ENCODE measurements at regions not wholly inside any gene's neighbourhood (a gene's known extent, or its start where the extent isn't known, plus 50 kb on each side); places are given as distances from the start of the nearest gene placed in this dataset.

DNA sequence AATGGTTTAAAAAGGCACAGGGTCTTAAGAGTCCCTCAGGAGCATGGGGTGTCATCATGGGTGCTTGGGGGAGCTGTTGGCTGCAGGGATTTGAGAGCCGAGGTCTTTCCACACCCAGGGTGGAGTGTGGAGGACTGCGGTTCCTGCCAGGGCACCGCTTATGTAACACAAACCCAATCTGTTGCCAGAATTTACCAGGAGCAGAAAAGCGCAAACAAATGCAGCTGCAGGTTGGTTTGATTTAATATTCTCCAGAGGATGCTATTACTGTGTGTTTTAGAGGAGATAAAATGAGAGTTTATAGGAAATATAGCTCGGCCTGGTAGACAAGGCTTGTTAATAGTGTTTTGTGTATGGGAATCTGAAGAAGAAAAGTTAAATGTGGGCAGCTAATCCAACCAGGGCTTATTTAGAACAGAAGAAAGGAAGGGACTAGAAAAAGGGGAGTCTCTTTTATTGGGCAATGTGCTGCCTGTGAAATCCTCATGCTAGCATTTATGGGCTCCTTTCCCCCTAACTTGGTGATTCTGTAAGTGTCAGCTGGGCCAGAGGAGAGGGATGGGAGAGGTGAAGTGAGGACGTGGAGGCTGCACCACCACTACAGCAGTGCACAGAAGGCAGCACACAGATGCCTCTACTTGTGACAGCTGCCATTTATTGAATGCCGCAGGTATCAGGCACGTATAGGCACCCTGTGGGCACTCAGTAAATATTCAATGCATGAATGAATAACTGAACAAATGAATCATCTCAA is 174.7 kb downstream of the KATNIP start:
- no peak for DNase-seq
- no peak for TF ChIP-seq POLR2A (IDR thresholded peaks at IDR 0.05; ENCODE audit: low read length)
- no peak for TF ChIP-seq GATA1 (IDR thresholded peaks at IDR 0.05; ENCODE audit: low read depth, low read length)

- TF ChIP-seq GATA1 (IDR thresholded peaks at IDR 0.05; ENCODE audit: low read depth, low read length) (no peak), POLR2A (IDR thresholded peaks at IDR 0.05; ENCODE audit: low read length) (no peak)
- DNase-seq: no peak
Measured at GRCh38 chr16:27725236-27726000, 175.5 kb downstream of the KATNIP start.

DNA sequence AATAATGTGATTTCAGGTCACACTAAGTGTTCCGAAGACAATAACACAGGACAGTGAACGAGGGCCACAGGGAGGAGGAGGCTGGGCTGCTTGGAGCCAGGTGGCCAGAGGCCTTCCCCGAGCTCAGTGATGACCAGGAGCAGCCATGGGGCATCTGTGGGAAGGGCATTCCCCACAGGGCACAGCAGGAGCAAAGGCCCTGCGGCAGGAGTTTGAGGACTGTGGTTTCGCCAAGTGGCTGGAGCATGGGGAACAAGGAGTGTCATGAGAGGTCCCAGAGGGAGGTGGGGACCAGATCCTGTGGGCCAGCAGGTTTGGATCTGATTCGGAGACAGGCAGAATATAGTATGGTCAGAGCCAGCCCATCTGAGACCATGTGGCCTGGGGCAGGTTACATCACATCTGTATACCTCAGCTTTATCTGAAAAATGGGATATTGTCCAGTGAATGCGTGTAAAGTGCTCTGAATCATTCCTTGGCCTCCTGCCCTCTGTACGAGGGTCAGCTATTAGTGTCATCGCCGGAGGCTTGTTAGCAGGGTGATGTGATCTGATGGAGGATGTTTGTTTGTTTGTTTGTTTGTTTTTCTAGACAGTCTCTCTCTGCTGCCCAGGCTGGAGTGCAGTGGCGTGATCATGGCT is 176.8 kb downstream of the KATNIP start:
- no peak for DNase-seq
- no peak for TF ChIP-seq POLR2A (IDR thresholded peaks at IDR 0.05; ENCODE audit: low read length)
- no peak for TF ChIP-seq GATA1 (IDR thresholded peaks at IDR 0.05; ENCODE audit: low read depth, low read length)

DNA sequence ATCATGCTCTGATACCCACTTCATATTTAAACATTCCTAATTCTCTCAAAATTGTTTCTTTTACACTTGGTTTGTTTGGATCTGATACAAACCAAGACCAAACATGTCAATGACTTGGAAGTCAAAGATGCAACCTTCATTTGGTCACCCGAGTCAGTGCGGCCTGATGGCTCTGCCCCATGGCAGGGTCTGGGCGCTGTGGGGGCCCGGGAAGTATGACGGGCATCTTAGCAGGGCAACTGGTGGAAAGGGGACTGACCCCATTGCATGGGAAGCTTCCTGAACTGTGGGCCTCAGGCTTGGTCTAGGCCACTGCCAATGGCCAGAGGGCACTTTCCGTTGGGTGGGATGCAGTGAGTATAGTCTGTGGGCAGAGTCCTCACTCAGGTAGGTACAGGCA is 178.0 kb downstream of the KATNIP start:
- no peak for DNase-seq
- no peak for TF ChIP-seq POLR2A (IDR thresholded peaks at IDR 0.05; ENCODE audit: low read length)
- TF ChIP-seq GATA1 (IDR thresholded peaks at IDR 0.05; ENCODE audit: low read depth, low read length): no peak

DNA sequence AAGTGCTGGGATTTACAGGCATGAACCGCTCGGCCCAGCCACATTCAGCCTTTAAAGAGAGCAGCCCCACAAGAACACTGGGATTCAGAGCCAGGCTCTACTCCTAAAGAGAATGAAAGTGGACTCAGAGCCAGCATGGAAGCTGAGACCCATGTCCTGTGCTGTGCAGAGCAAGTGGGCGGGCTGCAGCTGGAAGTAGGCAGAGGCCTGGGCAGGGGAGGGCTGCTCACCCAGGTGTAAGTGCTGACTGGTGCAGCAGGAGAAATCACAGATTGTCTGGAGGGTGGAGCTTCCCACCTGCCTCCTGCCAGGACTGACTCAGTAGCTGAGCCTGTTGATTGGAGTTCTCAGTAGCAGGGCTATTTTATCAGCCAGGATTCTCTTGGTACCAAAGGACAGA is 178.7 kb downstream of the KATNIP start:
- DNase-seq: no peak
- TF ChIP-seq POLR2A (IDR thresholded peaks at IDR 0.05; ENCODE audit: low read length) (no peak), GATA1 (IDR thresholded peaks at IDR 0.05; ENCODE audit: low read depth, low read length) (no peak)

DNA sequence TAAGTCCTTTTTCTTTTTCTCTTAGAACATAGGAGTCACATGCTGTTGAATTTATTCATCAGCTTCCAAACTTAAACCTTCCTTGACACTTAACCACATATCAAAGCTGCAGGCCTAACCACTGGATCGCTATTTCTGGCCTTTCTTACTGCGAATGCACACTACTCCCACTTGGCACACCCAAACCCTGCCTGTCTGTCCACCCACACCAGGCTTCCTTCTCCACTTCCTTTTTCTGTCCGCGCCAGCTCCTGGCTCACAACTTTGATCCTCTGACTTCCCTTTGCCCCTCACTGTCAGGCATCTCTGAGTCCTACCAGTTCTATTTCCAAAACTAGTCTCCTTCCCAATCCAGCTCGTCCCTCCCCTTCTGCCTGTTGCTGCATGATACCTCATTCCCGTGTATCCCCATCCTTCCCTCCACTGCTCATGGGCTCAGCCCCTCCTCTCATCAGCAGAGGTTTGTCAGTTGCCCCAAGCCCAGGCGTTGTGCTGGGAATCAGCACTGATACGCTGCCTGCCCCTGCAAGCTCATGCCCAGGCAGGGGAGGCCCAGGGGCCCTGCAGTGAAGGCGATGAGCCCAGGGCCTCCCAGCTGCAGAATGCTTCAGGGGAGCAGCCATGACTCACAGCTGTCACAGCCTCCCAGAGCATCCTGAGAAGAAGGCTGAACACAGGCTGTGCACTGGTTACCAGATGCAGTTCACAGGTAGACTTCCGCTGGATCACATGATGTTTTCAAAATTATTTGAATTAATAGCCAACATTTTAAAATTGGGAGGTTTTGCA is 179.8 kb downstream of the KATNIP start:
- DNase-seq: no peak
- TF ChIP-seq GATA1 (IDR thresholded peaks at IDR 0.05; ENCODE audit: low read depth, low read length) (no peak), POLR2A (IDR thresholded peaks at IDR 0.05; ENCODE audit: low read length) (no peak)

DNA sequence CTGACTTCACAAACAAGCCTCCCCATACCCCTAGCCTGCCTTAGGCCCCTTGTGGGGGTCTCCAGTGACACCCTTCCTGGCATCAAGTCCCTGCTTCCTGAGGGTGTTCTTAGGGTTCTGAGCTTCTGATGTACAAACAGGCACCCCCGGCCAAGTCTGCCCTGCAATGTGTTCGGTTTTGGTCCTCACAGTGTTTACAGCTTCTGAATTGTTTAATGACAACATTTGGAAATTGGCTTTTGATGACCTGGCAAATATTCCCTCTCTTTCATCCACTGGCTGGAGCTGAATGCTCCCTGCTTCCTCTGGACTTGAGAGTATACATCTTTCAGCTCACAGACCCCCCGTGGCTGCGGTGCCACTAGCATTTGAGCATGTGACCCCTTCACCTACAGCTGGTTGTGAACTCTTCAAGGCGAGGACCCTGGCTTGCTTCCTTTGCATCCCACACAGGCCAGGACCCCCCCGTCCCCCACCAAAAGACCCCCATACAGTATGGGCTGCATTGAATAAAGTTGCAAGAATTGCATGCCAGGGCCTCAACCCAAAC is 180.8 kb downstream of the KATNIP start:
- TF ChIP-seq GATA1 (IDR thresholded peaks at IDR 0.05; ENCODE audit: low read depth, low read length) (no peak), POLR2A (IDR thresholded peaks at IDR 0.05; ENCODE audit: low read length) (no peak)
- DNase-seq: no peak

DNA sequence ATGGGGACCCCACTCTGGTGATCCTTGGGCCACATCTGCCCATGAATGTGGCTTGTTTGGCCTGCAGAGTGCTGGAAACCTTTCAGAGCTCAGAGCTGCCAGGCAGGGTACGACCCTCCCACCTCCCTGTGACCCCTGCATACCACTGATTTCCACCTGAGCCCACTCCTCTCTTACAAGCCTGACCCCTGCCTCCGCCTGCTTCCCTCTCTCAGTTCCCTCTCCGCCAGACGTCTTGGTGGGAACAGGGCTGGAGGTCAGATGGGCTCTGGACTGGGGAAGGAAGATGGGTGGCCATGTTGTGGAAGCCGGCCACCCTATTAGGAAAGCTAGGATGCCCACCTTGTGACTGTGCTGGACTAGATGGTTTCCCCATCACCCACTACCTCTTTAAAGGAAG is 185.1 kb downstream of the KATNIP start:
- DNase-seq: no peak
- TF ChIP-seq POLR2A (IDR thresholded peaks at IDR 0.05; ENCODE audit: low read length) (no peak), GATA1 (IDR thresholded peaks at IDR 0.05; ENCODE audit: low read depth, low read length) (no peak)

- TF ChIP-seq GATA1 (IDR thresholded peaks at IDR 0.05; ENCODE audit: low read depth, low read length): no peak
- DNase-seq: no peak
Measured at GRCh38 chr16:27736431-27736830, 186.5 kb downstream of the KATNIP start.

DNA sequence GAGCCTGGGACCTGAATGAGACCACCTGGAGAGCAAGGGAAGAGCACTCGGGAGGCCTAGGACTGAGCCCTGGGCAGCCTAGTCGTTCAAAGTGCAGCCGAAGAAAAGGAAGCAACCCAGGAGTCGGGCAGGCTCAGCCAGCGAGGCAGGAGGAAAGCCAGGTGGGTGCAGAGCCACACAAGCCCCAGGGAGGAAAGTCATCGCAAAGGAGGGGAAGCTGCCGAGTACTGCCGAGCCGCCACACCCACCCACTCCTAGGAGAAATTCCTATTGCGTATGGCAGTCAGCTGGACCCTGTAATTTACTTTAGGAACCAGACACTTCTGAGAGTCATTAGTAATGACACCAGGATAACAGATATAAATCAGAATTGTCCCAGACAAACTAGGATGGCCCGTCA is 187.6 kb downstream of the KATNIP start:
- DNase-seq: no peak
- no peak for TF ChIP-seq POLR2A (IDR thresholded peaks at IDR 0.05; ENCODE audit: low read length)
- TF ChIP-seq GATA1 (IDR thresholded peaks at IDR 0.05; ENCODE audit: low read depth, low read length): no peak

Measured in erythroblast (primary cell).